ENCODE measurements at regions not wholly inside any gene's neighbourhood (a gene's known extent, or its start where the extent isn't known, plus 50 kb on each side); places are given as distances from the start of the nearest gene placed in this dataset.

DNA sequence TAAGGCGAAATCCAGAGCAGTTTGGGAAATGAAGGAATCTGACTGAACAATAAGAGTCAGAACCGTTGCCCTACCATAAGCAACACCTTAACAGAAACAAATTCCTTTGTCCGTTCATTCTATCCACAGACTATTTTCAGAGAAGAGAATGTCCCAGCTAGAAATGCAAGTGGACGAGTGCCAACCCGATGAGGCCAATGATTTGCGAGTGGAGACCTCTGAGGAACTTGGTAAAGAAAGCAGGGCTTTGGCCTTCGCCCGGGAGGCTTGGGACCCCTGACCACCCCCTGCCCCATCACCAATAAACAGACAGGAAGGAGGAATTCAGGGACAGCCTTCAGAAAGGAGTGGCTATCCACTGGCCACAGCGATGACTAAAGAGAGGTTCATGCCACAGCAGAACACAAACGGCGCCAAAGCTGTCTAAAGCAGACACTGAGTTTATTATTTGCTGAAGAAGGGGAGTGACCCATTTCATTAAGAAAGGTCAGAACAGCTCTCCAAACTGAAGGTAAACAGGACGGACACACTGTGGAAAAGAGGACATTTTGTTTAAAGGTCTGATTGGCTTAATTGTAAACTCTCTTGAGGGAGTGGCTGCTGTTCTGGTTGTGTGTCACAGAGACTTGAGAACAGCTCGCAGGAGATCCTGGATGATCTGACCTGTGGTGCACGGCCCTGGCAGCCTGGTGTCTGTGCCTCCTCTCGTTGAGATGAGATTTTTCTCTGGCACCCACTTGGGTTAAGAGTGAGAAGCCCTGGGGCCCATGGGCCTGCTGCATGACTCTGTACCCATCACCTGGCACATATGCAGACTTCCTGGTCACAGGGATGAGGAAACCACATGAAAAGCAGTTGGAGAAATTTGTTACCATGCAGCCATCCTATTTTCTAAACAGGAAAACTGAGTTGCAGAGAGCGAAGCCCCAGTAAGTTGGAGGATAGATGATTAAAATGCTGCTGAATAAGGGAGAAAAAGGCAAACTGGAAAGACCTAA lies 142.0 kb upstream of the PZP start:
- Histone ChIP-seq H3K27me3 (ENCODE audit: control insufficient read depth, insufficient read depth, low read length) (no peaks in the 10 kb centered on the region), H3K4me3 (ENCODE audit: low read length) (no peak overlapping the region), H3K4me1 (ENCODE audit: control insufficient read depth, insufficient read depth, low read length) (no peaks in the 10 kb centered on the region), H3K9me3 (ENCODE audit: control insufficient read depth, insufficient read depth, low read length) (peaks cover 2% of the 10 kb centered on the region), H3K27ac (ENCODE audit: low read length) (no peak overlapping the region), H3K36me3 (ENCODE audit: control insufficient read depth, insufficient read depth, low read length) (no peaks in the 10 kb centered on the region)
- no CpG with 5 or more reads among the region's 16 CpGs for WGBS (ENCODE audit: insufficient coverage, insufficient read length)
- DNase-seq (ENCODE audit: low read depth, low spot score): no peak

DNA sequence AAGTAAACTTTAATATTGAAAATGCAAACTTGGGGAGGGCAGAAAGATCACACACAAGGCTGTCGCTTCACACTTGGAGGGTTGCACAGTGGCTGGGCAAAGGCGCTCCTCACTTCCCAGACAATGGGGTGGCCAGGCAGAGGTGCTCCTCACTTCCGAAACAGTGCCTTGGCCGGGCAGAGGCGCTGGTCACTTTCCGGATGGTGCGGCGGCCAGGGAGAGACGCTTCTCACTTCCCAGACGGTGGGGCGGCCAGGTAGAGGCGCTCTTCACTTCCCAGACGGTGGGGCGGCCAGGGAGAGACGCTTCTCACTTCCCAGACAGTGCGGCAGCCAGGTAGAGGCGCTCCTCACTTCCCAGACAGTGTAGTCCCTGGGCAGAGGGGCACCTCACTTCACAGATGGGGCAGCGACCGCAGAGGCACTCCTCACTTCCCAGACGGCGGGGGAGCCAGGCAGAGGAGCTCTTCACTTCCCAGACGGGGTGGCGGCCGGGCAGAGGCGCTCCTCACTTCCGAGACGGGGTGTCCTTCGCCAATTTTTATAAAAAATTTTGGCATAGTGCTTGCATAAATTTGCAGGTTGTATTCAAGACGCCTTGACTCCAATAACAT lies 140.8 kb upstream of the PZP start:
- DNase-seq (ENCODE audit: low read depth, low spot score): no peak
- H3K4me1 ChIP-seq (ENCODE audit: control insufficient read depth, insufficient read depth, low read length): no peaks in the 10 kb centered on the region
- H3K27me3 ChIP-seq (ENCODE audit: control insufficient read depth, insufficient read depth, low read length): no peaks in the 10 kb centered on the region
- no peak overlapping the region for H3K4me3 ChIP-seq (ENCODE audit: low read length)
- no CpG with 5 or more reads among the region's 29 CpGs for WGBS (ENCODE audit: insufficient coverage, insufficient read length)
- H3K9me3 ChIP-seq (ENCODE audit: control insufficient read depth, insufficient read depth, low read length): peaks cover 2% of the 10 kb centered on the region
- H3K27ac ChIP-seq (ENCODE audit: low read length): no peak overlapping the region
- H3K36me3 ChIP-seq (ENCODE audit: control insufficient read depth, insufficient read depth, low read length): no peaks in the 10 kb centered on the region

DNA sequence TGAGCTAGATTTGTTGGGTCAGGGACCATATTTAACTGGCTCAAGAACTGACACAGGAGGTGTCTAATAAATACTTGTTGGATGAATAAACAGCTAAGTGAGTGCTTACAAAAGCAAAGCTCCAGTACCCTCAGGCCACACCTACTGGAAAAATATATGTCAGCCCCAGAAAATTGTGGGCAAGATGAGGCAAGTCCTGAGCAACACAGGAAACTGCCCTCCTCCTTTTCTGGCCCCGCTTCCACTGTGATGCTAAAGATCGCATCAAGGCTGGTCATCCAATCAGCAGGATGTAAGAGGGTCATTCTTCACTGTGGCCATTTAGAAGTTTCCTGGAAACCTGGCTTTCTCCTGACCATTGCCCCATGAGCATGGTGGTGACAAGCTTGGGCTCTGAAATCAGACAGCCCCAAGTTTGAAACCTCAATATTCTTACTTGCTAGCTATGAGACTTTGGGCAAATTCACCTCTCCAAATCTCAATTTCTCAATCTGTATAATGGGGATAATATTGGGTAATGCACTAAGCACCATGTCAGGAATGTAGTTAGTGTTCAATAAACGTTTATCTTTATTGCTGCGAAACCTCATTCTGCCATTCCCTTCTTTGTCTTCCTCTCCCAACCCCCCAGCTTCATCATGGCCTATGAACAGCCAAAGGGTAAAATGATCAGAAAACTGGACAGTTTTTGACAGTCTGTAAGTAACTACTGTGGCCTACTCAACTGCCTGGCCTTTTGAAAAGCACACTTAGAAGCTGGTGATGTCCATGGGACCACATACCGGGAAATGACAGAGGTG lies 139.3 kb upstream of the PZP start:
- H3K27me3 ChIP-seq (ENCODE audit: control insufficient read depth, insufficient read depth, low read length): no peaks in the 10 kb centered on the region
- no peaks in the 10 kb centered on the region for H3K36me3 ChIP-seq (ENCODE audit: control insufficient read depth, insufficient read depth, low read length)
- H3K9me3 ChIP-seq (ENCODE audit: control insufficient read depth, insufficient read depth, low read length): no peaks in the 10 kb centered on the region; the same call in 1 of the 2 replicates
- WGBS (ENCODE audit: insufficient coverage, insufficient read length): no CpG with 5 or more reads among the region's 5 CpGs
- no peak overlapping the region for H3K27ac ChIP-seq (ENCODE audit: low read length)
- H3K4me1 ChIP-seq (ENCODE audit: control insufficient read depth, insufficient read depth, low read length): no peaks in the 10 kb centered on the region
- H3K4me3 ChIP-seq (ENCODE audit: low read length): no peak overlapping the region
- no peak for DNase-seq (ENCODE audit: low read depth, low spot score)

DNA sequence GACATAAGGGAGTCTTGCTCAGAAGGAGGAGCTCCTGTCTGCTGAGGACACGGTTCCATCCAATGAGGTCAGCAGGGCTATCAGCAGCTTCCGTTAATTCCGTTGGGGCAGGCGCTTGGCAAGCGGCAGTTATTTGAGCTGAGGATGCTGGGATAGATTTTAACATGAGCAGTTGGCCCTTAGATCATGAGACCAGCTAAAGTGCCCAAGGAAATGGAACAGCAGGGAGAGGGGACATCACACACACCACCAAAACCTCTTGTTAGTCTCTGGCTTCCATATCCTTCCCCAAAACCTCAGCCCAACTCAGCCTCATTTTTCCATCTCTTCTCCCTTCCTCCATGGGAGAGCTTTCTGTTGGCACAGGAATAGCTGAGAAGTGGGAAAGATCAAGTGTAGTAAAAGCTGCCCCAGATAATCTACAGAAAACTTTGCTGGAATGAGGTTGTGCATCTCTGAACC lies 138.7 kb upstream of the PZP start:
- Histone ChIP-seq H3K36me3 (ENCODE audit: control insufficient read depth, insufficient read depth, low read length) (no peaks in the 10 kb centered on the region), H3K9me3 (ENCODE audit: control insufficient read depth, insufficient read depth, low read length) (no peaks in the 10 kb centered on the region; the same call in 1 of the 2 replicates), H3K4me1 (ENCODE audit: control insufficient read depth, insufficient read depth, low read length) (no peaks in the 10 kb centered on the region), H3K27me3 (ENCODE audit: control insufficient read depth, insufficient read depth, low read length) (no peaks in the 10 kb centered on the region), H3K27ac (ENCODE audit: low read length) (no peak overlapping the region), H3K4me3 (ENCODE audit: low read length) (no peak overlapping the region)
- no peak for DNase-seq (ENCODE audit: low read depth, low spot score)
- whole genome bisulfite sequencing (ENCODE audit: insufficient coverage, insufficient read length): no CpG with 5 or more reads among the region's 5 CpGs

DNA sequence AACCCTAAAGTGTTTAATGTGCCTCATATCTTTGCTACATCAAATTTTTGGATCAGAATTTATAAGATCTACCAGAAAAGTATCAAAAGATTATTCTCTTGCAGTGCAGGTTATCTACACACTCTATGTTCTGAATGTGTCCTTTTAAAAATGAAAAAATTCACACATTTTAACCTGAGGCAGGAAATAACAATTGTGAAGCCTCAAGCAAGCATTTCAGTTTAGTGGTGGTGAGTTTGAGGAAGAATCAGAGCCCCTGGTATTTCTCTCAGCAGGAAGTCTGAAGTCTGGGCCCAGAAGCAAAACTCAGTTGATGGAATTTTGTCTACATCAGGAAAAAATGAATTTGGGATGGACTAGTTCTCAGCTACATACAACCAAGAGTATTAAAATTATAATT lies 137.0 kb upstream of the PZP start:
- H3K9me3 ChIP-seq (ENCODE audit: control insufficient read depth, insufficient read depth, low read length): no peaks in the 10 kb centered on the region; the same call in 1 of the 2 replicates
- H3K4me1 ChIP-seq (ENCODE audit: control insufficient read depth, insufficient read depth, low read length): no peaks in the 10 kb centered on the region
- no peaks in the 10 kb centered on the region for H3K27me3 ChIP-seq (ENCODE audit: control insufficient read depth, insufficient read depth, low read length)
- DNase-seq (ENCODE audit: low read depth, low spot score): no peak
- H3K27ac ChIP-seq (ENCODE audit: low read length): no peak overlapping the region
- no peak overlapping the region for H3K4me3 ChIP-seq (ENCODE audit: low read length)
- H3K36me3 ChIP-seq (ENCODE audit: control insufficient read depth, insufficient read depth, low read length): no peaks in the 10 kb centered on the region

DNA sequence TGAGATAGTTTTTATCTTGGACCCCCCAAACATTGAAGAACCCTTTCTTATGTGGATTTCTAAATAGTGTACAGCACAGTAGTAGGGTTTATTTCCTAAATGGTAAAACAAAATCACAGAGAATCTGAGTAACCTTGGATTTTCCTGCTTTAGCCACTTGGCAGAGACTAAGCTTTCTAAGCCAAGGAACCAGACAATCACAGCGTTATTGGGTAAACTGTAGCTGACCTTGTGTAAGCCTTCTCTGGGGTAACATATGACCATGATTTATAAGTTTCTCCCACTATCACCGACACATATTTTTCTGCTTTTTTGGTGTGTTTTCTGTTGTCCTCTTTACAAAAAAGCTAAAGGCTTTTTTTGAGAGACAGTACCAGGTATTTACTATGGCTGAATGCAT lies 136.3 kb upstream of the PZP start:
- H3K27ac ChIP-seq (ENCODE audit: low read length): no peak overlapping the region
- no peak for DNase-seq (ENCODE audit: low read depth, low spot score)
- H3K4me1 ChIP-seq (ENCODE audit: control insufficient read depth, insufficient read depth, low read length): no peaks in the 10 kb centered on the region
- H3K4me3 ChIP-seq (ENCODE audit: low read length): no peak overlapping the region
- no peaks in the 10 kb centered on the region; the same call in 1 of the 2 replicates for H3K9me3 ChIP-seq (ENCODE audit: control insufficient read depth, insufficient read depth, low read length)
- no peaks in the 10 kb centered on the region for H3K36me3 ChIP-seq (ENCODE audit: control insufficient read depth, insufficient read depth, low read length)
- no peaks in the 10 kb centered on the region for H3K27me3 ChIP-seq (ENCODE audit: control insufficient read depth, insufficient read depth, low read length)
- no CpG with 5 or more reads among the region's 2 CpGs for WGBS (ENCODE audit: insufficient coverage, insufficient read length)

DNA sequence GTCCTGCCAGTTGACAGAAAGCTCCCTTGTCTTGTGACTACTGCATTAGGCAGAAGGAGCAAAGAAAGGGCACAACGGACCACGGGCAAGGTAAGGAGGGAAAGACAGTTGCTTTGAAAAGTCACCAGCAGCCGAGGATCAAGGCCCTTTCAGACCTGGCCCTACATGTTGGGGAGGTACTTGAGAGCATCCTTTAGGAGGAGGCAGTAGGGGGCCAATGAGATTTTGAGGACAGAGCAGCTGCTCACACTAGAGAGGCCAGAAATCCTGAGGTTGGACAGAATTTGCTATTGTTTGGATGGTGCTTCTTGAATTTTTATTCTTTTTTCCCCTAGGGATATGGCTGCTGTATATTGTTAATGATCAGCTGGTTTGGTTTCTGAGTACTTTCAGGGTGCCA lies 135.5 kb upstream of the PZP start:
- H3K4me1 ChIP-seq (ENCODE audit: control insufficient read depth, insufficient read depth, low read length): no peaks in the 10 kb centered on the region
- H3K27me3 ChIP-seq (ENCODE audit: control insufficient read depth, insufficient read depth, low read length): no peaks in the 10 kb centered on the region
- DNase-seq (ENCODE audit: low read depth, low spot score): no peak
- no peaks in the 10 kb centered on the region for H3K9me3 ChIP-seq (ENCODE audit: control insufficient read depth, insufficient read depth, low read length)
- no peak overlapping the region for H3K27ac ChIP-seq (ENCODE audit: low read length)
- no peak overlapping the region for H3K4me3 ChIP-seq (ENCODE audit: low read length)
- WGBS (ENCODE audit: insufficient coverage, insufficient read length): no CpG with 5 or more reads among the region's 3 CpGs
- H3K36me3 ChIP-seq (ENCODE audit: control insufficient read depth, insufficient read depth, low read length): no peaks in the 10 kb centered on the region

DNA sequence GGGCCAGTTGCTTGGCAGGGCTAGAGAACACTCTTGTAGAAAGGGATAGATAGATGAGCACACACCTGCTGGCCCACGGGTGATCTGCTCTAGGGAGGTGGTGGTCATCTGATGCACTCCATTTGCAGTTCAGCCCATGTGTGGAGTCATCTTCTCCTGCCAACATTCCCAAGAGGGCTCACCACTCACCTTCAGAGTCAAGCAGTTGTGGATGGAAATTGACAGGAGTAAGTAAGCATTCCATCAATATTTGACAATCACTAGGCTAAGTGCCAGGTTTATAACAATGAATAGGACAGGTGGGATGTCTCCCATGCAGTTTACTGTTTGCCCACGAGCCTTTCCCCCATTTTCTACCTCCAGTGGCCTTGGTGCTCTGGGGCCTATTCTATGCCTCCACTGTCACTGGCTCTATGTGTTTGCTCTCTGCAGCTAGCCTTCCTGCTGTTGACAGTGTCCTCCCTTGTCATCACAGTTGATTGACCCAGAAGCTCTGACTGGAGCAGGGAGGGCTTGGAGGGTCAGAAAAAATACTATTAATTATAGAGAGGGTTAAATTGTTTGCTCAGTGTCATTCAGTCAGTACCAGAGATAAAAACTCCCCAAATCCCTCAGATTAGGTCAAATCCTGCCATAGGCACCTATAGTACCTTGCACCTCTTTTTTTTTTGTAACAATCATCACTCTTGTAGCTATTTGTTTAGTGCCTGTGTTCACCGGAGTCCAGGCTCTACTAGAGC lies 134.6 kb upstream of the PZP start:
- no peaks in the 10 kb centered on the region for H3K36me3 ChIP-seq (ENCODE audit: control insufficient read depth, insufficient read depth, low read length)
- WGBS (ENCODE audit: insufficient coverage, insufficient read length): no CpG with 5 or more reads among the region's 3 CpGs
- H3K4me3 ChIP-seq (ENCODE audit: low read length): no peak overlapping the region
- no peaks in the 10 kb centered on the region for H3K9me3 ChIP-seq (ENCODE audit: control insufficient read depth, insufficient read depth, low read length)
- H3K4me1 ChIP-seq (ENCODE audit: control insufficient read depth, insufficient read depth, low read length): no peaks in the 10 kb centered on the region
- H3K27ac ChIP-seq (ENCODE audit: low read length): no peak overlapping the region
- no peaks in the 10 kb centered on the region for H3K27me3 ChIP-seq (ENCODE audit: control insufficient read depth, insufficient read depth, low read length)
- DNase-seq (ENCODE audit: low read depth, low spot score): no peak

DNA sequence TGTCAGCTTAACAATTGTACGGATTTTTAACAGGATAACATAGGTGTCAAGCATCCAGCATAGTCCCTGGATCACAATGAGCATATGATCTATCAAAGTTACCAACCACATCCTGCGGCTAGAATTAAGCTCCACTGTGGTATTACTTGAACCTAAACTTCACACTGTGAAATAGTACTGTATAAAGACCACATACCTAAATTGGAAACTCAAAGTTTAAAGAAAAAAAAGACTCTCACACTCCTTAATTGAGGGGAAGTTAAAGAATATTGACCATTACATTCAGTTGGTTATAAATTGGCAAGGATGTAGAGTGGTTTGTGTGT lies 133.0 kb upstream of the PZP start:
- Histone ChIP-seq H3K9me3 (ENCODE audit: control insufficient read depth, insufficient read depth, low read length) (no peaks in the 10 kb centered on the region), H3K4me1 (ENCODE audit: control insufficient read depth, insufficient read depth, low read length) (no peaks in the 10 kb centered on the region), H3K4me3 (ENCODE audit: low read length) (no peak overlapping the region), H3K27me3 (ENCODE audit: control insufficient read depth, insufficient read depth, low read length) (no peaks in the 10 kb centered on the region), H3K27ac (ENCODE audit: low read length) (no peak overlapping the region), H3K36me3 (ENCODE audit: control insufficient read depth, insufficient read depth, low read length) (no peaks in the 10 kb centered on the region)
- no CpG with 5 or more reads among the region's 2 CpGs for WGBS (ENCODE audit: insufficient coverage, insufficient read length)
- DNase-seq (ENCODE audit: low read depth, low spot score): no peak
